ENCODE measurements at regions not wholly inside any gene's neighbourhood (a gene's known extent, or its start where the extent isn't known, plus 50 kb on each side); places are given as distances from the start of the nearest gene placed in this dataset.

DNA sequence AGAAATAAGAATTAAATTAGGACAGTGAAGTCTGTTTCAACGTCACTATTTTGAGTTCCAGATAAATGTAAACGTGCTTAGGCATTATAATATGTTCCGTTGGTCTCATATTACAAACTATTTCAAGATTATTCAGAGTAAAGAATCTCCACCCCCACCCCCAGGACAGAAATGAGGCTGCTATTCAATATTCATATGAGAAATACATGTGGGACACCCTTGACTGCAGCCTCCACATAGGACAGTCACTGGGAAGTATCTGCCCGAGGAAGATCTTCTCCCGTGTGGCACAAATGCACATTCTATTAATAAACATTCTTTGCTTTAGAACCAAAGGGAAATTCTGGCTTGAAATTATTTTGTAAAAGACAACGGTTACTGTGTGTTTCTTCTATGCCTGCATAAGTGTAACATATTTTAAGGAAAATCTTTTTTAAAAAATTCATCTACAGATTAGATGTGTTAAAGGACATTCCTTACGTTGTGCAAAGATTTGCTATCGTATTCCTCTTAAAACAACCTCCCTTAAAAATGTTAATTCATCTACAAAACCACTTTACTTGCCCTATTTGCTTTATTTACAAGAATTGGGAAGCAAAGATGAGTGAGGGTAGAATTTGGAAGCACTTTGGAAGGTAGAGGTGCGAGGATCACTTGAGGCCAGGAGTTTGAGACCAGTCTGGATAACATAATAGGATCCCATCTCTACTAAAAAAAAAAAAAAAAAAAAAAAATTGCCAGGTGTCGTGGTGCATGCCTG is 148.3 kb upstream of the SOX14 start:
- dilution Hi-C loops (cut with HindIII; ENCODE audit: low sequenced_read_pairs, unreplicated experiment) (no loop called here), in situ Hi-C loops (cut with MboI; ENCODE audit: low sequenced_read_pairs) (no loop called here), intact Hi-C loops (cut with micrococcal nuclease) (no loop called here)
- no CpG with 5 or more reads among the region's 10 CpGs for WGBS, 2 experiments (ENCODE audit: extremely low coverage in 2 of 2, insufficient read length in 1 of 2)
- H3K18ac ChIP-seq (ENCODE audit: low read depth, low read length), result no peak overlapping the region
- H4K91ac ChIP-seq (ENCODE audit: insufficient read depth, low read depth, low read length), result no peak overlapping the region
- no peak overlapping the region for H2AK5ac ChIP-seq (ENCODE audit: low read depth, low read length)
- no peak for TF ChIP-seq MAZ (IDR thresholded peaks at IDR 0.05; ENCODE audit: borderline replicate concordance, low read depth, low read length)
- no peak for TF ChIP-seq CTCF (conservative IDR thresholded peaks at IDR 0.05; ENCODE audit: low read depth, low read length)
- TF ChIP-seq NFE2L2 (IDR thresholded peaks at IDR 0.05; ENCODE audit: low read depth, low read length), result no peak
- no peak for TF ChIP-seq MXI1 (IDR thresholded peaks at IDR 0.05; ENCODE audit: borderline replicate concordance, low read depth, low read length)
- H3K9ac ChIP-seq (ENCODE audit: low read depth, low read length), result no peak overlapping the region
- H4K5ac ChIP-seq (ENCODE audit: low read depth, low read length), result no peak overlapping the region
- CTCF ChIA-PET, result no interaction called here
- no peak overlapping the region for H3K23ac ChIP-seq (ENCODE audit: low read depth, low read length)
- no peaks in the 10 kb centered on the region for H4K20me1 ChIP-seq (ENCODE audit: insufficient read depth, low read length)
- no peak overlapping the region for H2BK15ac ChIP-seq (ENCODE audit: low read depth, low read length)
- no peak overlapping the region for H3K27ac ChIP-seq (ENCODE audit: insufficient read depth, low read length)
- H3K4me2 ChIP-seq (ENCODE audit: low read depth, low read length), result no peak overlapping the region
- no peak overlapping the region for H3K14ac ChIP-seq (replicated peaks; ENCODE audit: low read depth, low read length)
- H3K56ac ChIP-seq (ENCODE audit: extremely low read depth, insufficient read depth, low read length), result no peak overlapping the region
- no peak overlapping the region for H2AFZ ChIP-seq (replicated peaks; ENCODE audit: low read length, poor library complexity)
- H2BK20ac ChIP-seq (ENCODE audit: low read depth, low read length), result no peak overlapping the region
- no peaks in the 10 kb centered on the region for H3K4me1 ChIP-seq (ENCODE audit: control insufficient read depth, insufficient read depth, low read length)
- BruUV-seq (replicated peaks), result no TSS peak
- no peaks in the 10 kb centered on the region for H3K36me3 ChIP-seq (ENCODE audit: control insufficient read depth, insufficient read depth, low read length)
- H3K4me3 ChIP-seq (ENCODE audit: insufficient read depth, low read depth, low read length), result no peak overlapping the region
- H4K8ac ChIP-seq (ENCODE audit: low read depth in 2 of 2, low read length in 2 of 2), result no peak overlapping the region
- no peak overlapping the region for H2BK5ac ChIP-seq (ENCODE audit: low read depth, low read length, poor library complexity, severe bottlenecking)
- peaks cover 8% of the 10 kb centered on the region; the same call in 1 of the 2 replicates for H3K9me3 ChIP-seq (ENCODE audit: control insufficient read depth, insufficient read depth, low read length)
- no peaks in the 10 kb centered on the region for H3K27me3 ChIP-seq (ENCODE audit: control insufficient read depth, insufficient read depth, low read length)
- no peak overlapping the region for H2BK120ac ChIP-seq (ENCODE audit: low read depth, low read length)
- POLR2A ChIA-PET (ENCODE audit: unreplicated experiment), result no interaction called here
- no peak overlapping the region for H3K4ac ChIP-seq (ENCODE audit: low read depth, low read length)
- no peak for DNase-seq
- no peak overlapping the region for H2AK9ac ChIP-seq (replicated peaks; ENCODE audit: low read depth, low read length, poor library complexity)
- ATAC-seq (ENCODE audit: low read depth), result no peak
- H3K79me1 ChIP-seq (ENCODE audit: low read depth in 1 of 2, low read length in 2 of 2), result no peaks in the 10 kb centered on the region
- no peaks in the 10 kb centered on the region for H3K9me1 ChIP-seq (ENCODE audit: insufficient read depth, low read length)
